ENCODE measurements at regions not wholly inside any gene's neighbourhood (a gene's known extent, or its start where the extent isn't known, plus 50 kb on each side); places are given as distances from the start of the nearest gene placed in this dataset.

GRCh38 chr7:125125315-125125714 lies 195.7 kb upstream of the POT1 start:
- TF ChIP-seq CTCF (IDR thresholded peaks at IDR 0.05; ENCODE audit: low read length) (no peak), EZH2 (IDR thresholded peaks at IDR 0.05; ENCODE audit: borderline replicate concordance, low read length) (no peak)
- no peaks in the 10 kb centered on the region for H3K27me3 ChIP-seq (ENCODE audit: insufficient read depth, low read length)
- H3K4me3 ChIP-seq (ENCODE audit: low read depth, low read length, poor library complexity, severe bottlenecking) = no peak overlapping the region
- no peak overlapping the region for H3K4me2 ChIP-seq (ENCODE audit: low read length)
- no peaks in the 10 kb centered on the region for H3K9me2 ChIP-seq (ENCODE audit: low read depth, low read length)
- no peaks in the 10 kb centered on the region for H3K79me2 ChIP-seq (ENCODE audit: insufficient read depth, low read length)
- no peaks in the 10 kb centered on the region for H3K36me3 ChIP-seq (ENCODE audit: insufficient read depth, low read length)
- H3K27ac ChIP-seq (ENCODE audit: low read depth, low read length, poor library complexity, severe bottlenecking) = no peak overlapping the region
- H3K9me3 ChIP-seq (ENCODE audit: low read length) = no peaks in the 10 kb centered on the region
- H2AFZ ChIP-seq (ENCODE audit: low read length) = no peak overlapping the region
- H4K20me1 ChIP-seq (ENCODE audit: insufficient read depth, low read length) = no peaks in the 10 kb centered on the region
- H3K9ac ChIP-seq (ENCODE audit: low read length) = no peak overlapping the region
- no peaks in the 10 kb centered on the region for H3F3A ChIP-seq (ENCODE audit: insufficient read depth, low read length)
- no peaks in the 10 kb centered on the region for H3K4me1 ChIP-seq (ENCODE audit: insufficient read depth, low read length, severe bottlenecking)

- Histone ChIP-seq H3K4me2 (ENCODE audit: low read length) (no peak overlapping the region), H3K9me2 (ENCODE audit: low read depth, low read length) (no peaks in the 10 kb centered on the region), H3K4me1 (ENCODE audit: insufficient read depth, low read length, severe bottlenecking) (no peaks in the 10 kb centered on the region), H3K79me2 (ENCODE audit: insufficient read depth, low read length) (no peaks in the 10 kb centered on the region), H3K9me3 (ENCODE audit: low read length) (no peaks in the 10 kb centered on the region), H3K9ac (ENCODE audit: low read length) (no peak overlapping the region), H3K36me3 (ENCODE audit: insufficient read depth, low read length) (no peaks in the 10 kb centered on the region), H3F3A (ENCODE audit: insufficient read depth, low read length) (no peaks in the 10 kb centered on the region), H3K27me3 (ENCODE audit: insufficient read depth, low read length) (no peaks in the 10 kb centered on the region), H3K27ac (ENCODE audit: low read depth, low read length, poor library complexity, severe bottlenecking) (no peak overlapping the region), H3K4me3 (ENCODE audit: low read depth, low read length, poor library complexity, severe bottlenecking) (no peak overlapping the region), H4K20me1 (ENCODE audit: insufficient read depth, low read length) (no peaks in the 10 kb centered on the region), H2AFZ (ENCODE audit: low read length) (no peak overlapping the region)
- TF ChIP-seq CTCF (IDR thresholded peaks at IDR 0.05; ENCODE audit: low read length) = no peak
- no peak for TF ChIP-seq EZH2 (IDR thresholded peaks at IDR 0.05; ENCODE audit: borderline replicate concordance, low read length)
These were observed 192.5 kb upstream of the POT1 start for GRCh38 chr7:125122173-125122572.

- no peaks in the 10 kb centered on the region for H3K27me3 ChIP-seq (ENCODE audit: insufficient read depth, low read length)
- no peak overlapping the region for H3K9ac ChIP-seq (ENCODE audit: low read length)
- H4K20me1 ChIP-seq (ENCODE audit: insufficient read depth, low read length) = no peaks in the 10 kb centered on the region
- H3K27ac ChIP-seq (ENCODE audit: low read depth, low read length, poor library complexity, severe bottlenecking) = no peak overlapping the region
- no peaks in the 10 kb centered on the region for H3K9me2 ChIP-seq (ENCODE audit: low read depth, low read length)
- no peaks in the 10 kb centered on the region for H3K36me3 ChIP-seq (ENCODE audit: insufficient read depth, low read length)
- H3F3A ChIP-seq (ENCODE audit: insufficient read depth, low read length) = no peaks in the 10 kb centered on the region
- TF ChIP-seq CTCF (IDR thresholded peaks at IDR 0.05; ENCODE audit: low read length) (no peak), EZH2 (IDR thresholded peaks at IDR 0.05; ENCODE audit: borderline replicate concordance, low read length) (no peak)
- H3K4me2 ChIP-seq (ENCODE audit: low read length) = no peak overlapping the region
- H2AFZ ChIP-seq (ENCODE audit: low read length) = no peak overlapping the region
- no peak overlapping the region for H3K4me3 ChIP-seq (ENCODE audit: low read depth, low read length, poor library complexity, severe bottlenecking)
- H3K9me3 ChIP-seq (ENCODE audit: low read length) = no peaks in the 10 kb centered on the region
- H3K79me2 ChIP-seq (ENCODE audit: insufficient read depth, low read length) = no peaks in the 10 kb centered on the region
- H3K4me1 ChIP-seq (ENCODE audit: insufficient read depth, low read length, severe bottlenecking) = no peaks in the 10 kb centered on the region
These were observed 190.0 kb upstream of the POT1 start for GRCh38 chr7:125119559-125120115.

All from OCI-LY1 (cell line).